Esophagus squamous epithelium (tissue), 4 donors: ENCODE measurements at regions not wholly inside any gene's neighbourhood (a gene's known extent, or its start where the extent isn't known, plus 50 kb on each side); places are given as distances from the start of the nearest gene placed in this dataset.

Experiments used
- POLR2A ChIP-seq, 4 donors: fragments of 450-650 bp; IDR thresholded peaks; one replicate each; pipeline ENCODE4 v1.6.1; 2017; ENCODE audit warnings: antibody characterized with exemption in 4 of 4, mild to moderate bottlenecking in 4 of 4, moderate library complexity in 3 of 4
- TF ChIP-seq, protein P1 (sequence below), 6 experiments: fragments of 450-650 bp in 4 of 6; fragments of 200-600 bp in 2 of 6; sonication (generic) in 2 of 6; IDR thresholded peaks; one replicate each; pipeline ENCODE4 v1.5.1; 2016 to 2019; ENCODE audit warnings: antibody characterized with exemption in 6 of 6, mild to moderate bottlenecking in 4 of 6, moderate library complexity in 4 of 6

DNA sequence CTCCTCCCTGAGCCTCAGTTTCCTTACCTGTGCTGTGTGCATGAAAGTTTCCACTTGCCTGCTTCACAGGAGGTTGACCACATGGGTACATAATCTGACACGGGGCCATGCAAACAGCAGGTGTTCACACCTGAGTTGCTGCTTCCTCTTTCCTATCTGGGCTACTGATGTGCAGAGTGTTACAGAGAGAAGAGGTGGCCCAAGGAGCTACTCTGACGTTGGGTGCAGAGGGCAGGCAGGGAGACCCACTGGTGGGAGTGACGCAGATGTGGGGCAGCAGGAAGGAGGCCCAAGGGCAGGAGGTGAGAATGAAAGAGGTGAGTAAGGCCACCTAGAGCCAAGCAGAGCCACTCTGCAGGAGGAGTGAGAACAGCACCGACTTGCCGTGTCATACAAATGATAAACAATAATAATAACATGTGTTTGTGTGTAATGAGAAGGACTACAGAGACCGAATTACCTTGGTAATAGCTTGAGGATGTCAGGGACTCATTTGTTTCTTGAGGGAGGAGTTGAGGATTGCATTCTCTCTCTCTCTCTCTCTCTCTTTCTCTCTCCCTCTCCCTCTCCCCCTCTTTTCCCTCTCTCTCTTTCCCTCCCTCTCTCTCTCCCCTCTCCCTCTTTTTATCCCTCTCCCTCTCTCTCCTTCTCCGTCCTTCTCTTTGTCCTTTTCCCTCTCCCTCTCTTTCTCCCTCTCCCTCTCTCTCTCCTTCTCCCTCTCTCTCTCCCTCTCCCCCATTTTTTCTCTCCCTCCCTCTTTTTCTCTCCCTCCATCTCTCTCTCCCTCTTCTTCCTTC lies 87.4 kb upstream of the IGSF21 start:
- TF ChIP-seq, protein P1, sequence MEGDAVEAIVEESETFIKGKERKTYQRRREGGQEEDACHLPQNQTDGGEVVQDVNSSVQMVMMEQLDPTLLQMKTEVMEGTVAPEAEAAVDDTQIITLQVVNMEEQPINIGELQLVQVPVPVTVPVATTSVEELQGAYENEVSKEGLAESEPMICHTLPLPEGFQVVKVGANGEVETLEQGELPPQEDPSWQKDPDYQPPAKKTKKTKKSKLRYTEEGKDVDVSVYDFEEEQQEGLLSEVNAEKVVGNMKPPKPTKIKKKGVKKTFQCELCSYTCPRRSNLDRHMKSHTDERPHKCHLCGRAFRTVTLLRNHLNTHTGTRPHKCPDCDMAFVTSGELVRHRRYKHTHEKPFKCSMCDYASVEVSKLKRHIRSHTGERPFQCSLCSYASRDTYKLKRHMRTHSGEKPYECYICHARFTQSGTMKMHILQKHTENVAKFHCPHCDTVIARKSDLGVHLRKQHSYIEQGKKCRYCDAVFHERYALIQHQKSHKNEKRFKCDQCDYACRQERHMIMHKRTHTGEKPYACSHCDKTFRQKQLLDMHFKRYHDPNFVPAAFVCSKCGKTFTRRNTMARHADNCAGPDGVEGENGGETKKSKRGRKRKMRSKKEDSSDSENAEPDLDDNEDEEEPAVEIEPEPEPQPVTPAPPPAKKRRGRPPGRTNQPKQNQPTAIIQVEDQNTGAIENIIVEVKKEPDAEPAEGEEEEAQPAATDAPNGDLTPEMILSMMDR (IDR thresholded peaks at IDR 0.05), result no peak
- TF ChIP-seq POLR2A (IDR thresholded peaks at IDR 0.05), result no peak
